ENCODE measurements at regions not wholly inside any gene's neighbourhood (a gene's known extent, or its start where the extent isn't known, plus 50 kb on each side); places are given as distances from the start of the nearest gene placed in this dataset.

GRCh38 chr7:41431671-41432070, 271.2 kb downstream of the INHBA start:
- H3K4me1 ChIP-seq (ENCODE audit: low read depth), result no peaks in the 10 kb centered on the region
- DNase-seq (ENCODE audit: low read depth in 1 of 2, low spot score in 1 of 2), result no peak
- no peaks in the 10 kb centered on the region for H3K36me3 ChIP-seq
- H3K27me3 ChIP-seq, result no peaks in the 10 kb centered on the region
- no peak overlapping the region for H3K4me3 ChIP-seq
- H3K9me3 ChIP-seq (ENCODE audit: low read depth), result no peaks in the 10 kb centered on the region
- no peak for TF ChIP-seq CTCF (IDR thresholded peaks at IDR 0.05; ENCODE audit: low read depth, low read length)
- H3K27ac ChIP-seq, result no peak overlapping the region

- Histone ChIP-seq H3K4me1 (ENCODE audit: low read depth) (no peaks in the 10 kb centered on the region), H3K27ac (no peak overlapping the region), H3K27me3 (no peaks in the 10 kb centered on the region), H3K9me3 (ENCODE audit: low read depth) (no peaks in the 10 kb centered on the region), H3K4me3 (no peak overlapping the region), H3K36me3 (no peaks in the 10 kb centered on the region)
- TF ChIP-seq CTCF (IDR thresholded peaks at IDR 0.05; ENCODE audit: low read depth, low read length), result no peak
- peak in 1 of 2 donors; percentile 38 for DNase-seq (ENCODE audit: low read depth in 1 of 2, low spot score in 1 of 2)
Observed at GRCh38 chr7:41428381-41428780, 274.5 kb downstream of the INHBA start.

GRCh38 chr7:41425926-41426325, 277.0 kb downstream of the INHBA start:
- Histone ChIP-seq H3K36me3 (no peaks in the 10 kb centered on the region), H3K9me3 (ENCODE audit: low read depth) (no peaks in the 10 kb centered on the region), H3K27me3 (no peaks in the 10 kb centered on the region), H3K27ac (no peak overlapping the region), H3K4me1 (ENCODE audit: low read depth) (no peaks in the 10 kb centered on the region), H3K4me3 (no peak overlapping the region)
- no peak for TF ChIP-seq CTCF (IDR thresholded peaks at IDR 0.05; ENCODE audit: low read depth, low read length)
- peak in 1 of 2 donors; percentile 50 for DNase-seq (ENCODE audit: low read depth in 1 of 2, low spot score in 1 of 2)

- Histone ChIP-seq H3K4me1 (ENCODE audit: low read depth) (no peaks in the 10 kb centered on the region), H3K9me3 (ENCODE audit: low read depth) (no peaks in the 10 kb centered on the region), H3K27me3 (no peaks in the 10 kb centered on the region), H3K4me3 (no peak overlapping the region), H3K36me3 (no peaks in the 10 kb centered on the region), H3K27ac (no peak overlapping the region)
- DNase-seq (ENCODE audit: low read depth in 1 of 2, low spot score in 1 of 2), result no peak
- no peak for TF ChIP-seq CTCF (IDR thresholded peaks at IDR 0.05; ENCODE audit: low read depth, low read length)
Observed at GRCh38 chr7:41421056-41421455, 281.8 kb downstream of the INHBA start.

GRCh38 chr7:41420421-41420820, 282.5 kb downstream of the INHBA start:
- no peak for TF ChIP-seq CTCF (IDR thresholded peaks at IDR 0.05; ENCODE audit: low read depth, low read length)
- no peaks in the 10 kb centered on the region for H3K4me1 ChIP-seq (ENCODE audit: low read depth)
- no peaks in the 10 kb centered on the region for H3K36me3 ChIP-seq

GRCh38 chr7:41418337-41418736, 284.6 kb downstream of the INHBA start:
- no peak for TF ChIP-seq CTCF (IDR thresholded peaks at IDR 0.05; ENCODE audit: low read depth, low read length)
- H3K4me1 ChIP-seq (ENCODE audit: low read depth), result peaks cover 13% of the 10 kb centered on the region
- no peaks in the 10 kb centered on the region for H3K9me3 ChIP-seq (ENCODE audit: low read depth)
- H3K36me3 ChIP-seq, result no peaks in the 10 kb centered on the region
- no peak for DNase-seq (ENCODE audit: low read depth in 1 of 2, low spot score in 1 of 2)
- no peak overlapping the region for H3K27ac ChIP-seq
- no peaks in the 10 kb centered on the region for H3K27me3 ChIP-seq
- no peak overlapping the region for H3K4me3 ChIP-seq

More at GRCh38 chr7:41420421-41420820, 282.5 kb downstream of the INHBA start:
- no peak overlapping the region for H3K27ac ChIP-seq
- H3K4me3 ChIP-seq, result no peak overlapping the region
- no peak for DNase-seq (ENCODE audit: low read depth in 1 of 2, low spot score in 1 of 2)
- no peaks in the 10 kb centered on the region for H3K9me3 ChIP-seq (ENCODE audit: low read depth)
- H3K27me3 ChIP-seq, result no peaks in the 10 kb centered on the region
